ENCODE measurements at regions not wholly inside any gene's neighbourhood (a gene's known extent, or its start where the extent isn't known, plus 50 kb on each side); places are given as distances from the start of the nearest gene placed in this dataset.

- no peak for DNase-seq (ENCODE audit: low spot score)
Observed at GRCh38 chr10:84999929-85000328, 671.5 kb downstream of the CCSER2 start.

GRCh38 chr10:85003083-85003482, 674.7 kb downstream of the CCSER2 start:
- no peak for DNase-seq (ENCODE audit: low spot score)

DNA sequence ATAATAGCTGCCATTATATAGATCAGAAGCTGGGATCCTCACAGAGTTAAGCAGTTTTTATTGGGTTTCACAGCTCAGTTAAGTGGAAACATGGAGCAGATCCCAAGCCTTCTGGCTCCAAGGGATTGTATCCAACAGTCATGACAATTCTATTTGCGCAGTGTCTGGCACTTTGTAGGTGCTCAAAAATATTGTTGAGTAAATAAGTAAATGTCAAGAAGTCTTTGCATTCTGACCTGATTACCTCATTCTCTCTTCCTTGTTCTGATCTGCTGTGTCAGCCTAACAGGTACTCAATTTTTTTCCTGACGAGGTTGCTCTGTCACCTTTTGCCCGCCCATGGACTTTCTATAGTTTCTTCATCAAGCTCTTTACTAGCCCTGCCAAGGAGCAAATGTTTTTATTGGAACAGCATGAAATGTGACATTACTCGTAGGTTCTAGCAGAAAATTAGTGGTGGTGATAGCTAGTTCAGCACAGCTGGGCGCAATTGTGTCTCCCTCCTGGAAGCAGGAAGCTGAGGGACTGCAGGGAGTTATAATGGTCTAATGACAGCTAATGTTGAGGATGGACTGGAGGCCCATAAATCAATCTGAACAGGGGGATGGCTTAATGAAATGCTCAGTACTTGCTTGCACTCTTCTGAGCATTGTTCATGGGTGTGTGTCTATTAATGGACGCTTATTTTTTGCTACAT, 680.2 kb downstream of the CCSER2 start:
- no peak for DNase-seq (ENCODE audit: low spot score)

- DNase-seq (ENCODE audit: low spot score), result no peak
Observed at GRCh38 chr10:85012305-85012704, 683.9 kb downstream of the CCSER2 start.

DNA sequence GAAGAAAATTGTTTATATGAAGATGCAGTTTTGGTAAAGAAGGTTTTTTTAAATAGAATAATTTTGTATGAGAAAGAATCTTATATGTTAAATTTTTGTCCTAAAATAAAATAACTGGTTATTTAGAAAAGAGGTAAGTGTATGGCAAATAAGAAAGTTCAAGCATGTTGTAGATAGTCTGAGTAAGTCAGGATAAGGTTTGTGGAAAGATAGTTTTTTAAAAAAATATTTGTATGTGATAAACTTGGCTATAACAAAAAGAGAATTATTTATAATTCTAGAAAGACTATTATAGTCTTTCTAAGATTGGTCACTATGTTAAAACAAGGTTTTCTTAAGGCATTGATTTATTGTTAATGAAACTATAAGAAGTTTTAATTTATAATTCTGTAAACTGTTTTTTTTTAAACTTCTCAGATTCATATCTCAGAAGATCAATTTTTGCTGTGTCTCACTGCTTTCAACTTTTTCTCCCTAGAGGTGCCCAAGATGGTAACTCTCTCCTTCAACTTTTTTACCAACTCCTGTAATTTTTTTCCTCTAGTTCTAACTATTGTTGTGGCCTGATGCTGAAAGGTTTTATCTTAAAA, 698.6 kb downstream of the CCSER2 start:
- DNase-seq (ENCODE audit: low spot score), result no peak

- DNase-seq (ENCODE audit: low spot score), result no peak
Observed at GRCh38 chr10:85032981-85033380, 704.6 kb downstream of the CCSER2 start.

DNA sequence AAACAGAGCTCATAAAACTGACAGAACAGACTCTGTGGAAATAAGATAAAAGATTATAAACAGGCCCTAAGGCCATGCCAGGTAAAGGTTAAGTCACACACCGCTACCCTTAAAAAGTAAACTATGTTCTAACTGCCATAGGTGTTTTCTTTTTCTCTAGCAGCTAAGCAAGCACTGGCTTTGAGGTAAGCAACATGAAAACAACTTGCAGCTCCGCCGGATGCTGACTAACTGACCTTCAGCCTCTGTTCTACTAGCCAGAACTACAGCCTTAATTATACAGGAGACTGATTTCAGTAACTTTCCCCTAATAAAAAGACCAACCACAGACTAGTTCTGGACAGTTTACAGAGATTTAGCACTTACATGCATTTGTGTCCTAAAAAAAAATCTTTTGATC, 708.3 kb downstream of the CCSER2 start:
- no peak for DNase-seq (ENCODE audit: low spot score)

GRCh38 chr10:85039311-85039710, 710.9 kb downstream of the CCSER2 start:
- DNase-seq (ENCODE audit: low spot score), result no peak

- no peak for DNase-seq (ENCODE audit: low spot score)
Observed at GRCh38 chr10:85043207-85043606, 714.8 kb downstream of the CCSER2 start.

DNA sequence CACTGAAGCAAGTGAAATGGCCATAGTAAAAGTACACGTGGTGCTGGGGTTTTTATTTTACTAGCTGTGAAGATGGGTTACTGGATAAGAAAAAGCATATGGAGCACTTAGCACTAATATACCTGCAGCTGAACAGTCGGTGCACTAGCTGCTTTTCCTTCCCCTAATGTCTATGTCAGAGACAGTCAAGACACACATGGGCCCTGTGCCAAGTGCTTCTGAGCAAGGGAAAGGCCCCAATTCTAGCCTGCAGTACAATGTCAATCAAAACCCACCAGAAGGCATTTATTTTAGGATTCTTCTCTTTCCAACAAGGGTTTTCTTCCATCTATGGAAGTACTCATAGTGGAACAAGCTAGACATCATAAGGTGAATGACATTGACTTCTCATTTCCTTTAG, 716.7 kb downstream of the CCSER2 start:
- DNase-seq (ENCODE audit: low spot score), result no peak

DNA sequence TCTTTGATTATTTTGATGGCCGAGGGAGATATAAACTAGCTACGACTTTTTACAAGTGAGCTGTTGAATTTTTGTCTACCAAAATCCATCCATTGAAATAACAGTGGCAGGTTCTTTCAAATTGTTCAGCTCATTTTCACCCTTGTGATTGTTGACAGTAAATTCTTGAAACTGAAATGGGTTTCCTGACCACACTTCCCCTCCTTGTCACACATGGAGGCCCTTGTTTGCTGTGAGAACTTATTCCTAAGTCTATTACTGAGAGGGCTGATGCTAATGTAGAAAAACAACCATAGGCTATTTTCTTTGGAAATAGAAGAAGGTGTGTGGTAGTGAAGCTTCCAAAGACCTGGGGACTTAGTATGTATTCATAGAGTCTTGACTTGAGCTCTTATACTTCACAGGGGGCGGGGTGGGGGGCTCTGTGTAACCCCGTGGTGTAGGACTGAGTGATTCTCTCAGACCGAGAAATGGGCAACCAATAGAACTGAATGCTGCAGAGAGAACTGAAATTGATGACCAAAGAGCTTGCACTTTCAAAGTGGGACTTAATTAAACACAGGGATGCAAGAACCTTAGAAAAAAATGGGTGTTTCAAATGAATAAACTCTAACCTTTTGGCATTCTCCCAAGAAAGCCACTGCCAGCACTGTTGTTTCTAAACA, 718.9 kb downstream of the CCSER2 start:
- no peak for DNase-seq (ENCODE audit: low spot score)

DNA sequence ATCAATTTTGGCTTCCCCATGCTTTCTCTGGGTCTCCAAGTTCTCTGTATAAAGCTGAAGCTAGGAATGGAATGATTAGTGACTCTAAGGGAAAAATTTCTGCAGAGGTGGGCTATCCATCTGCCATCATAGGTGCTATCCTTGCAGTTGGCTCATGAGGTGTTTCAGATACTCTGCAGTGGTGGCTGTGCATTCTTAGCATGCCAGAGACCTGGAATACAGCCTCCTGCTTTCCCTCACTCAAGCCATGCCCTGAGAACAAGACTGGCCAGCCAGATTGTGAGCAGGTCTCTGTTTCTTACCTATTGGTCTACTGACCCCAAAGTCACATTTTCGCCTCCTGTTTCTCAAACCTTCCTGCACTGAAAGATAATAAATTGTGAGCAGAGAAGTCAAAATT, 719.6 kb downstream of the CCSER2 start:
- DNase-seq (ENCODE audit: low spot score), result no peak

DNA sequence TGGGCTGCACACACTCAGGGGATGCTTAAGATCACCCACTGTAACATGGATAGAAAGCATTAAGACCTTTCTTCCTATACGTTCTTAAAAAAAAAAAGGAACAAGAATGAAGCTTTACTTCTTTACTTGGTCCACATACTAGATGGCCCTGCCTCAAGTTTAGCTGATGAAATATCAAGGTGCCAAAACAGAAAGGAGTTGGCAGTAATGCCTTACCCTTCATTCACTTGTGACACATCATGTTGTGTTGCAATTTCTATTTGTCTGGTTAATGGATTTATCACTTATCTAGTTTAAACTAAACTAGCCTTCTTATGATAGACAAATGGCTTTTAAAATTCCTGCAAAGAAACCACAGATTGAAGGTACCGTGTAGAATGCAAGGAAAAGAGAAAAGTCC, 720.3 kb downstream of the CCSER2 start:
- no peak for DNase-seq (ENCODE audit: low spot score)

DNA sequence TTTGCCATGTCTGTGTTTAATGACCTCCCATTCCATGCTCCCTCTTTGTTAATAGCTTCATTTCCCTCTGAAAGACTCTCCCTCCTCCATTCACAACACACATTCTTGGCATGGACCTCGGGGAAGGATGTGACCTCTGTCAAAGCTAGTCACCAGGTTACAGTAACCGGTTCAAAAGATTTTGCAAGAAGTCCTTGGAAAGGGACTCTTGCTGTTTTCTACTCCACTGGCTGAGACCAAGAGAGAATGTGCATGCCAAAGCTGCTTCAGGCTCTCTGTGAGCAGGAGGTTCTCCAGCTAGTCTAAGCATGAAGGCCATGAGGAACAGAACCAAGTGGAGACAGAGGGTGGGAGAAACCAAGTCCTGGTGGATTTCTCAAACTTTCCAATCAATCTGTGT, 732.6 kb downstream of the CCSER2 start:
- DNase-seq (ENCODE audit: low spot score), result no peak

GRCh38 chr10:85061401-85061800, 733.0 kb downstream of the CCSER2 start:
- DNase-seq (ENCODE audit: low spot score), result no peak

DNA sequence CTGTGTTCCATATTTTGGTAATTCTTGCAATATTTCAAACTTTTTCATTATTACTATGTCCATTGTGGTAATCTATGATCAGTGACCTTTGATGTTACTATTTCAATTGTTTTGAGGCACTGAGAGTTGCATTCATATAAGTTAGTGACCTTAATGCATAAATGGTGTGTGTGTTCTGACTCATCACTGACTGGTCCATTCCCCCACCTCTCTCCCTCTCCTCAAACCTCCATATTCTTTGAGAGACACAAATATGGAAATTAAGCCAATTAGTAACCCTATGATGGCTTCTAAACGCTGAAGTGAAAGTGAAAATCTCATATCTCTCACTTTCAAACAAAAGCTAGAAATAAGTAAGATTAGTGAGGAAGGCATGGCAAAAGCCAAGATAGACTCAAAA, 739.6 kb downstream of the CCSER2 start:
- no peak for DNase-seq (ENCODE audit: low spot score)

- no peak for DNase-seq (ENCODE audit: low spot score)
Observed at GRCh38 chr10:85080934-85081333, 752.5 kb downstream of the CCSER2 start.

DNA sequence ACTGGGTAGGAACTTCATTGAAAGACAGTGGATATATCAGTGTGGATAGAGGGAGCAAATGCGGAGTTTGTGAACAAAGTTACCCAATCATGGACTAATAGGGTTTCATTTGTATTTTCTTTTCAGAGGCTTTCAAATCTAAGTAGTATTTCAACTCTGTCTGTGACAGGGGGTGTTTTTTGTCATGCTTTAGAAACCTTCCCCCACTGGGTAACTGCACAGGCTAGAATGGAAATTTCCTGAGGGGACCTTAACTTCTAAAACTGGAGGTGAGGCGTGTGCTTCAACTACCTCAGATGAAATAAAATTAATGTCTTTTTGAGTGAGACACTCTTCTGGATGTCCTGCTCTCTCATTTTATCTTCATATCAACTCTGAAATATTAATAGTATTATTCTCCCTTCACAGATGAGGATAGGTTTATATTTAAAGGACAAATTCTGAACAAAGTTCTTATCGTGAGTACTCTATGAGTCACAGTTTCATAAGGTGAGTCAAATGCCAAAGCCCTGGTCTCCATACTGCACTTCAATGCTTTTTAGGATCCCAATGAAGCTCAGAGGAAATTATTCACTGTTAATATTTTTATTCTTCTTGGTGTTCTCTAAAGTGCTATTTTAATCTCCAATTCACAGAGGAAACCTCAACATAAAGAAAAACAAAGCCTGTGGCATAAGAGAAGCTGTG, 770.6 kb downstream of the CCSER2 start:
- no peak for DNase-seq (ENCODE audit: low spot score)

- no peak for DNase-seq (ENCODE audit: low spot score)
Observed at GRCh38 chr10:85100495-85100894, 772.1 kb downstream of the CCSER2 start.

- DNase-seq (ENCODE audit: low spot score), result peak; percentile 38
Observed at GRCh38 chr10:85105614-85106255, 777.3 kb downstream of the CCSER2 start.

DNA sequence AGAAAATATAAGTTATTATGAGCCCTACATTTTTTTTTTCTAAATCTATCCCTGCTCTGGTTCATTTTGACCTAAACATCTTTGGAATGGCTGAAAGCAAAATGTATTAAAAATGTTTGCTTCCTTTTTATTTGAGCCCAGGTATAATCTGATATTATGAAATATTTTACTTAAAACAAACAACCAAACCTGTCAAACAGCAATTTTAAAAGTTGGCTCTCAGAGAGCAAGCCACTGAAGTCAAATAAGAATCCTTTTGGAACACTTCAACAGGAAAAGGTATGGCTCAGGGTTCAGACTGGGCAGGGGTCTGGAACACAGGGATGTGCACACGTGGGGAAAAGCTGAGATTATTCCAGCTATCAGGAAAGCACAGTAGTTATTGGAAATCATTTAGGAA, 782.9 kb downstream of the CCSER2 start:
- no peak for DNase-seq (ENCODE audit: low spot score)

- no peak for DNase-seq (ENCODE audit: low spot score)
Observed at GRCh38 chr10:85124603-85125051, 796.2 kb downstream of the CCSER2 start.
